ENCODE measurements at regions not wholly inside any gene's neighbourhood (a gene's known extent, or its start where the extent isn't known, plus 50 kb on each side); places are given as distances from the start of the nearest gene placed in this dataset.
A peak's percentile ranks its signal among the peaks of the same experiment; 100 is the strongest.
"Not testable (repeated sequence)": the region's sequence is repeated elsewhere in the genome, so short reads cannot be mapped to it uniquely, and the experiment has no call there.

- no peaks in the 10 kb centered on the region for H3K36me3 ChIP-seq
- ATAC-seq (peak; percentile 77), DNase-seq (peak in 2 of 4 donors; percentile 14 to 36)
- peaks cover 0 to 3% of the 10 kb centered on the region in 2 donors for H3K4me1 ChIP-seq
- intact Hi-C loops (cut with DNase I): no loop called here
- TF ChIP-seq CTCF (IDR thresholded peaks at IDR 0.05): peak in 1 of 2 donors; percentile 43
- no peak overlapping the region for H3K27ac ChIP-seq
- no peaks in the 10 kb centered on the region for H3K9me3 ChIP-seq
- H3K4me3 ChIP-seq: no peak overlapping the region
- H3K27me3 ChIP-seq: peaks cover 0 to 6% of the 10 kb centered on the region in 2 donors
Observed at GRCh38 chr4:173990126-173990868, 293.2 kb downstream of the FBXO8 start.

- intact Hi-C loops (cut with DNase I); ATAC-seq; H3K36me3 ChIP-seq; H3K27me3 ChIP-seq; H3K4me1 ChIP-seq; DNase-seq; H3K4me3 ChIP-seq; H3K27ac ChIP-seq; H3K9me3 ChIP-seq: not testable (repeated sequence)
Observed at GRCh38 chr4:173963523-173963922, 319.9 kb downstream of the FBXO8 start.

- no peak for TF ChIP-seq CTCF (IDR thresholded peaks at IDR 0.05)
- no peak for ATAC-seq
- no peak overlapping the region for H3K4me3 ChIP-seq
Observed at GRCh38 chr4:173960398-173960797, 323.1 kb downstream of the FBXO8 start.

GRCh38 chr4:173958445-173958844 lies 325.0 kb downstream of the FBXO8 start:
- H3K27me3 ChIP-seq: no peaks in the 10 kb centered on the region
- intact Hi-C loops (cut with DNase I): no loop called here
- no peaks in the 10 kb centered on the region for H3K36me3 ChIP-seq
- DNase-seq (peak in 1 of 4 donors; percentile 1), ATAC-seq (no peak)
- H3K27ac ChIP-seq: no peak overlapping the region
- no peaks in the 10 kb centered on the region for H3K9me3 ChIP-seq
- no peaks in the 10 kb centered on the region for H3K4me1 ChIP-seq
- no peak for TF ChIP-seq CTCF (IDR thresholded peaks at IDR 0.05)
- no peak overlapping the region for H3K4me3 ChIP-seq

More at GRCh38 chr4:173960398-173960797, 323.1 kb downstream of the FBXO8 start:
- Histone ChIP-seq H3K9me3 (no peaks in the 10 kb centered on the region), H3K27ac (no peak overlapping the region), H3K4me1 (no peaks in the 10 kb centered on the region), H3K27me3 (no peaks in the 10 kb centered on the region), H3K36me3 (no peaks in the 10 kb centered on the region)
- DNase-seq: no peak
- intact Hi-C loops (cut with DNase I): no loop called here

GRCh38 chr4:173943547-173943946 lies 339.9 kb downstream of the FBXO8 start:
- ATAC-seq: no peak
- no peaks in the 10 kb centered on the region for H3K27me3 ChIP-seq
- no peak overlapping the region for H3K4me3 ChIP-seq
- H3K36me3 ChIP-seq: no peaks in the 10 kb centered on the region
- H3K9me3 ChIP-seq: no peaks in the 10 kb centered on the region
- intact Hi-C loops (cut with DNase I): no loop called here
- TF ChIP-seq CTCF (IDR thresholded peaks at IDR 0.05): no peak
- H3K4me1 ChIP-seq: no peaks in the 10 kb centered on the region
- no peak for DNase-seq
- H3K27ac ChIP-seq: no peak overlapping the region

- Histone ChIP-seq H3K9me3 (no peaks in the 10 kb centered on the region), H3K27me3 (peaks cover 0 to 2% of the 10 kb centered on the region in 2 donors), H3K4me3 (no peak overlapping the region), H3K4me1 (no peaks in the 10 kb centered on the region), H3K27ac (no peak overlapping the region), H3K36me3 (no peaks in the 10 kb centered on the region)
- ATAC-seq (no peak), DNase-seq (no peak)
- intact Hi-C loops (cut with DNase I): no loop called here
- TF ChIP-seq CTCF (IDR thresholded peaks at IDR 0.05): no peak
Observed at GRCh38 chr4:173940146-173940545, 343.3 kb downstream of the FBXO8 start.
